ENCODE measurements at regions not wholly inside any gene's neighbourhood (a gene's known extent, or its start where the extent isn't known, plus 50 kb on each side); places are given as distances from the start of the nearest gene placed in this dataset.

GRCh38 chr13:104314321-104314720, 1248.1 kb upstream of the SLC10A2 start (continued):
- TF ChIP-seq CHD7 (IDR thresholded peaks at IDR 0.05; ENCODE audit: insufficient replicate concordance, low read length): no peak
- TF ChIP-seq POLR2AphosphoS5 (IDR thresholded peaks at IDR 0.05; ENCODE audit: low read depth, low read length): no peak
- no peak for TF ChIP-seq JUN (IDR thresholded peaks at IDR 0.05; ENCODE audit: low read depth, low read length)
- TF ChIP-seq ZNF274 (IDR thresholded peaks at IDR 0.05; ENCODE audit: borderline replicate concordance, extremely low read depth, low read length): no peak
- no peak for TF ChIP-seq TEAD4 (IDR thresholded peaks at IDR 0.05; ENCODE audit: low read depth, low read length)
- TF ChIP-seq EP300 (IDR thresholded peaks at IDR 0.05; ENCODE audit: borderline replicate concordance in 1 of 2, low read depth in 2 of 2, low read length in 2 of 2): no peak
- no peak for TF ChIP-seq CREB1 (IDR thresholded peaks at IDR 0.05)
- TF ChIP-seq E2F6 (IDR thresholded peaks at IDR 0.05): no peak
- no peak for TF ChIP-seq SUZ12 (IDR thresholded peaks at IDR 0.05; ENCODE audit: low read length)
- no peak for TF ChIP-seq SP2 (IDR thresholded peaks at IDR 0.05; ENCODE audit: low read length)
